A673 (cell line): ENCODE measurements at regions not wholly inside any gene's neighbourhood (a gene's known extent, or its start where the extent isn't known, plus 50 kb on each side); places are given as distances from the start of the nearest gene placed in this dataset.

Experiments used
- CTCF ChIP-seq: fragments of 300-800, 200-600 bp; sonication (generic); conservative IDR thresholded peaks from 2 replicates; pipeline ENCODE4 v1.5.1; 2017; ENCODE audit warnings: low read depth, mild to moderate bottlenecking, antibody characterized with exemption, low read length, moderate library complexity, mixed read lengths
- EZH2 ChIP-seq: fragments of 200-600 bp; sonication (generic); IDR thresholded peaks from 2 replicates; pipeline ENCODE4 v1.6.1; 2017; ENCODE audit warnings: borderline replicate concordance, low read depth, mild to moderate bottlenecking, mixed read lengths, antibody characterized with exemption, low read length; ENCODE audit not compliant: poor library complexity, severe bottlenecking

- TF ChIP-seq EZH2 (no peak), CTCF (no peak)
These were observed 294.9 kb downstream of the MAP2K6 start for GRCh38 chr17:69709441-69709840.
